GM19455 (cell line): ENCODE measurements at regions not wholly inside any gene's neighbourhood (a gene's known extent, or its start where the extent isn't known, plus 50 kb on each side); places are given as distances from the start of the nearest gene placed in this dataset.
A peak's percentile ranks its signal among the peaks of the same experiment; 100 is the strongest.

ENCODE experiments used
- ATAC-seq: cut with Tn5 transposase; IDR thresholded peaks from one replicate; pipeline ENCODE4 v1.9.1; 2021; ENCODE audit not compliant: unreplicated experiment

DNA sequence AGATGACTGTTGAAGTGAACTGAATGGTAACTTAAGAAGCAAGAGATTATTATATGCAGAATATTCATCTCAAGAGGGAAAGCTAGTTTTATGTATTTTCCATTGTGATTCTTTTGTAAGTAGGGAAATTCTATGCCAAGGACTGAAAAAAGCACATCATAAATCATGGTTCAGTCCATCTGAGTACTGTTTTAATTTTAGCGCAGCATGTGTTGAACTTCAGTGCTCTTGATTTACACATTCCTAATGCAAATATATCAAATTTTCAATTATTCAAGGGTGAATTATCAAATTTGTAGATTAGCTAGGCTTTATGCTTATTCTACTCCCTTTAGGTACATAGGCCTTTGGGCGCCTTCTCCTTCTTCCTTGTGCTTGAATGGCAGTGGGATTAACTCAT is 50.3 kb upstream of the TCF12 start:
- no peak for ATAC-seq

DNA sequence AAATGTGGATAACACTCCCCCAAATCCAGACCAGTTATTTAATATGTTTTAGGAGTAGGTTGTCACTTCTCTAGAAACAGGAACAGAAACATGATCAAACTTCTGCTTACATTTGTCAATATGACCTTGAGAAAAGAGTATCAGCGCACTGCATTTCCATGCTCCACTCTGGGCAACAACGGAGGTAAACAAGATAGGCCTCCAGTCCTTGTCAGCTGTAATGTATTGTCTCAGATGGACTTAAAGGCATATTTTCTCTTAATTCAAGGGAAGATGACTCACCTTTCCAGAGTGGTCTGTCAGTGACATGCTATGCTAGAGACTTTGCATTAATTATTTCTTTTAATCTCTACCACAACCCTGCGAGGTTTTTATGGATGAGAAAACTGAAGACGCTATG is 51.6 kb upstream of the TCF12 start:
- no peak for ATAC-seq

DNA sequence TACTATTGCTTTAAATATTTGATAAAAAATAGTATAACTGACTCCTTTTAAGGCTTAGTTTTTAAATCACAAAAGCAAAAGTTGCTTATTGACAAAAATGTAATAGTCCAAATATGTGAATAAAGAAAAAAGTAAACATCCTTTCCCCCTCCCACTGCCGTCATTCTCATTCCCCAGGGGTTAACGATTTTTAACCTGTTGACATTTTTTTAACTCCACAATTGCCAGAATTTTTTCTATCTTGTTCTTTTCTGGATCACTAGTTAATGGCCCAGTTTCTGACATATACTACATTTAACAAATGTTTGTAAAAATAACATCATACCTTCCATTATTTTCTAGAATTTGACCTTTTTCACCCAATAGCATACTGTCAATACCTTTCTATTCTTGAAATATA is 60.6 kb upstream of the TCF12 start:
- ATAC-seq = no peak

DNA sequence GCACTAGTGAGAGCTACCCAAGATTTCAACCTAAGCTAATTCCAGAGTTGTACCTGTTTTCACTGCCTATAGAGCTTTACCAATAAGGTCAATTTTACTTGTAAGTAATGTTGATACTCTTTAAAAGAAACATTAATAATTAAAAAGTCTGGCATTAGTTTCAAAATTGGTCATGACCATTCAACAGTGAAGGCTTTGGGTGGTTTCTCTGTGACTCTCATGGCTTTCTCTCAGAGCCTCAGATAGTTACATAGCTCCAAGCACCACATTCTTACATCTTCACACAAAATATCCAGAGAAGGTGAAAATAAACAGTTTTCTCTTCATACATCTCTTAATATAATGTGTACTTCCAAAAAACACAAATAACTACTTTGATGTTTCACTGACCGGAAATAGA is 61.5 kb upstream of the TCF12 start:
- no peak for ATAC-seq

DNA sequence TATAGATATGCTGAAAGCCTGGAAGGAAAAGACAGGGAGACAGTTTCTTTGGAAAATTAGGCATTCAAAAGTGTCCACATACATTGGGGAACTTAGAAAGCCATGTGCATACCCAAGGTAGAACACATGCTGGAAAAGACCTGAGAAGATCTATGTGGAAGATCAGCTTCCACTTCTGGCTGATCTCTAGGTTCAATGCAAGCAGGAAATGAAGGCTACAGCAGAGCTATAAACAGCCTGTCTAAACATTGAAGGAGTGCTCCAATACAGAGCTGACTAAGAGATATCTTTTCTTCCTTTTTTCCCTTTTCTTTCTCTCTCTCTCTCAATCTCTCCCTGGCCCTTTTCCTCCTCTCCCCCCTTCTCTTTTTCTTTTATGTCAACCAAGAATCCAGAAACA is 73.6 kb upstream of the TCF12 start:
- ATAC-seq = no peak

DNA sequence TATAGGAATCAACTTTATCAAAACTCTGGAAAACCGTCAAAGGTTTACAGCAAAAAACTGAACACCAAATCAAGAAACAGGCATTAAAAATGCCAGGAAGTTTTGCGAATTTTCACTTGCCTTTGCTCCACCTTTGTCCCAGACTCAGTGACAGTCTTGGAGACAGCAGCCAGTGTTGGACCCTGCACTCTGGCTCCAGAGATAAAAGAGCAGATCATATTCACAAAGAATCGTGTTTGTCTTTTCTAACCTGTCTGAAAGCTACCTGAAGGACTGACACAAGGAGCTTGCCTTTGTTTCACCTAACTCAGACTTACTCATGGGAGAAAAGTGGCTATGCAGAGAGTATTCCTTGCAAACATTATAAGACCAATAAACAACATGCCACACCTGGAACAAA is 74.0 kb upstream of the TCF12 start:
- no peak for ATAC-seq

DNA sequence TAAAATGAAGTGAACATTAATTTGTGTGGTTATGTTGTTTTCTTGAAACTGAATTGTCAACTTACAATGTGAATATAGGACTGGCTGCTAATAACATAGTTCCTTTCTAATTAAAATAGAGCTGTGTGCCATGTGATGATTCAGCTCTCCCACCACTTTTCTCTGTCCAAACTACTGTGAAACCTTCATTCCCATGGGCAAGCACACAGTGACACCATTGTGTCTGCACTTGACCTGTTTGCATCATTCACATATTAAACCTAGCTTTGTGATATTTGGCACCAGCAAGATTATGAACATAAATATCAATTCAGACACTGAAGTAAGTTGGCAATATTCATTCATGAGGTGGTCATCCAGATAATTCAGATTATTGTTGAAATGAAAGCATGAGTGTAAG is 78.8 kb upstream of the TCF12 start:
- ATAC-seq = no peak

DNA sequence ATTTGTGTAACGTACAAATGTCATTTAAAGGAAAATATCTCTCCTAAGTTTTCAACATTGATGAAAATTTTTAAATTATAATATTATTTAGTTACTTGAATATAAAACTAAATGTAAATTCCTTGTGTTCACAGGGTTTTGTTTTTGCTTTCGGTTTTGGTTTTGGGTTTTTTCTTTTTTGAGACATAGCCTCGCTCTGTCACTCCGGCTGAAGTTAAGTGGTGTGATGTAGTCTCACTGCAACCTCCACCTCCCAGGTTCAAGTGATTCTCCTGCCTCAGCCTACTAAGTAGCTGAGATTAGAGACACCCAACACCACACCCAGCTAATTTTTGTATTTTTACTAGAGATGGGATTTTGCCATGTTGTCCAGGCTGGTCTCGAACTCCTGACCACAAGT is 79.3 kb upstream of the TCF12 start:
- no peak for ATAC-seq

DNA sequence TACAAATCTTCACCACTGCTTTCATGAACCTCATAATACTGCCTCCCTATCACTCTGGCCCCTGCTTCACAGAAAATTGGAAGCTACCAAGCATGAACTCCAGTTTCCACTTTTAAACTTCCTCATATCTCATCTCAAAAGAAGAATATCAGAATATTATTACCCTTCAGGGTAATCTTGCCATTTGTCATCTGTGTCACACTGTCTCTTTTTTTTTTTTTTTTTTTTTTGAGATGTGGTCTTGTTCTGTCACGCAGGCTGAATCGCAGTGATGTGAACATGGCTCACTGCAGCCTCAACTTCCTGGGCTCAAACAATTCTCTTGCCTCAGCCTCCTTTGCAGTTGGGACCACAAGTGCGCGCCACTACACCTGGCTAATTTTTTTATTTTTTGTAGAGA is 80.4 kb upstream of the TCF12 start:
- ATAC-seq = no peak

DNA sequence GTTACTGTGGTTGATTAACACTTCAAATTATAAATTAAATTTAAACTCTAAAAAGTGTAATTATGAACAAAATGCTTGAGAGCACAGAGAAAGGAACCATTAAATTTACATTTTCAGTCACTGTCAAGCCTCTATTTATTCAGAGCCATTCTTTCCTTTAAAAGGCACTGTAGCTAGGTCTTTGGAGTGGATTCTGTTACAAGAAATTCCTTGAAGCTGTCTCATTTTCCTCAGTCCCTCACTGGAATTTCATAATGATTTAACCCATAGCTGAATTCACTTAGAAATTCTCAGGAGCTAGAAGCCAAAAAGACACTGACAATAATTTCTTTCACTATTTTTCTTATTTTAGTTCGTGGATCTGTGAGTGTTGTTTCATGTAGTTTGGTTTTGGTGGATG is 81.2 kb upstream of the TCF12 start:
- ATAC-seq = no peak

DNA sequence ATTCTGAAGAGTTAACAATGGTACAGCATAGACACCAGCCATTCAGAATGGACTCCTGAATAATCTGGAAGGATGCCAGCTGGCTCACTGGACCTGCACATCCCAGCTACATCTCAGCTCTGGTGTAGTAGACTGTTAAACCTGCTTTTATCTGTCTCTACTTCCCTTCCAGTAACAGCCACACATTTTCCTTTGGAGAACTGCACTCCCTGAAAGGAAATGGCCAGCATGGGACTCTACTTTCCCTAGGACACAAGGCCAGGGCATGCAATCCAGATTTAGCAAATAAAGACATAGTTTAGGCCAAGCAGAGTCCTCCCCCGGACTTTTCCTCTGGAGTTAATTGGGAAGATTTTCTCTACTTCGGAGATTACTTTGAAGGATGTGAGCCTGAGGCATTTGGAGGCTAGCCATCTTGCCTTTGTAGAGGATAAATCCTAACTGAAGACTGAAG is 82.7 kb upstream of the TCF12 start:
- ATAC-seq = no peak

DNA sequence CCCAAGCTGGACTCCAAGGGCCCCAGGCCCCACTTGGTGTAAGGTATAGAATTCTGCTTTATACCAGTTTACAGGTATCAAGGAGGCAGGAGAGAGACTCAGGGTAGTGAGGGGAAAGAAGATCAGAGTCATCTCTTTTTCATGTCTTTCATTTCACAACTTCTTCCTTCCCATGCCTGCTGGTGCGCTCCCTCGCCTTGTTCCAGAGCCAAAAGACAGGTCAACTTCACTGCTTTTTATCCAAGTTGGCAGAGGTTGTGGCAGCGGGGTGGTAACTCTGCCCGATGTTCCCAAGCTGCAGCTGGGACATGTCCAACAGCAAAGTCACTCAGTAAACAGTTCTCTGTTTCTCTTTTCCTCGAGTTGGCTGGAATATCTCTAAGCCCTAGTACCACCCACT is 86.3 kb upstream of the TCF12 start:
- ATAC-seq = no peak

DNA sequence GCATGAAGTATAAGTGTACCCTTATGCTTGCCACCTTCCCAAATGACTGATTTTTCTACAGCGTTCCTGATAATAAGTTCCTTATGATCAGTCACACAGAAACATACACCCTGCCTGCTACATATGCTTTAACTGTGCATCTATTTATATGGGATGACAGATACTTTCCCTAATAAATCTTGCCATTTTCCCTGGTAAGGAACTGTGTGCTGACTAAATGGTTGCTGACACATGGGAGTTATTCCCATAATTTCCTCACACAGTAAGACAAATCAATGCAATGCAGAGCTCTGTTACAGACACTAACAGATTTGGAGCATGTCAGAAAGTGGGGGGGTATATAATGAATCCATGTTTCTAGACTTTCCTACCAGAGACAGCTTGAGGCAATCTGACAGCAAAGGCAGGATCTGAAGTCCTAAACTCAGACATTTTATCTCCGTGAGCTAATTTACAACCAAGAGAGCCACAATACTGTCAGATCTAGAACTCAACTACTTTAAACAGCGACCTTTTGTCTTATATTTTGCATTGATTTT is 86.9 kb upstream of the TCF12 start:
- ATAC-seq = no peak

DNA sequence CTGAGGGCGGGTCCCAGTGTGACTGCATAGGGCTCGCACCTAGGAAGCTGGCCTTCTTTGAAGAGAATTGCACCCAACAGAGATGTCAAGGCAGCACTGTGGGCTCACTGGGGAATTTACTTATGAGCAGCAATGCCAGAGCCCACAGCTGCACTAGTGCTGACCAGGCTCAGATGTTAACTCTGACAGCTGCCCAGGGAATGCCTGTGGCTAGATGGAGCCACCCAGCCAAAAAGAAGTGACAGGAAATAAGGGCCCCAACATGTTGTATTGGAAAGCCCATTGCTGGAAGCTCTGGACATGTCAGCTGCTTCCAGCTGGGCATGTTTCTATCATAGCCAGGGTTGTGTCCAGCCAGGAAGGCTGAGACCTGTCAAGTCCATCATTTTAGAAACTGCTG is 90.9 kb upstream of the ZNF280D start:
- no peak for ATAC-seq

DNA sequence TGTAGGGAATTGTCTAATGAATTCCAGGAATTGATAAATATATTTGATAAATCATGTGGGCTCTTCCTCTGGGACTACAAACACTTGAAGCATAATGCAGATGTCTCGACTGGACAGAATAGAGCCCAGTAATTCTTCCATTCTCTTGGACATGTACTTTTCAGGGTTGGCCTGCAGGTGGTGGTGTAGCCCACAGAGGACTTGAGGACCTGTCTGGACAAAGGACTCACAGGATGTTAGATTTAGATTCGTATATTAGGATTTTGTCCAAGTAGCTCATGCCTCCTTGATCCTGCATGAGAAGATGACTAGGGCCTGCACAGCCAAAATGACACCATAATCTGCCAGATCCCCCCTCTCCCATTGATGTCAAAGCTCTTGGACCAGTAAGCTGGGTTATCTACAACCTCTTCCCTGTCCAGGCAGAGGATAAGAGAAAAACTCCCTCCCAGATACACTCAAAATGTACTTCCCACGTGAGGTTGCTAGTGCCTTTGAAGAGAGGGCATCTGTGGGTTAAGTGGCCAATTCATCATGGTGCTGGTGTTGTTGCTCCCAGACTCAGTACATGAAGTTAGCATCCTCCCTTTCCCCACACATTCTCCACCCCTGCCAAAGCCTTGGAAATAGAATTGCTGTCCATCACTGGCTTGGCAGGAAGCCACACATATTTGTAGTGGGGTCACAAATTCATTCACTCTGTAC is 88.6 kb upstream of the ZNF280D start:
- peak; percentile 75 for ATAC-seq

DNA sequence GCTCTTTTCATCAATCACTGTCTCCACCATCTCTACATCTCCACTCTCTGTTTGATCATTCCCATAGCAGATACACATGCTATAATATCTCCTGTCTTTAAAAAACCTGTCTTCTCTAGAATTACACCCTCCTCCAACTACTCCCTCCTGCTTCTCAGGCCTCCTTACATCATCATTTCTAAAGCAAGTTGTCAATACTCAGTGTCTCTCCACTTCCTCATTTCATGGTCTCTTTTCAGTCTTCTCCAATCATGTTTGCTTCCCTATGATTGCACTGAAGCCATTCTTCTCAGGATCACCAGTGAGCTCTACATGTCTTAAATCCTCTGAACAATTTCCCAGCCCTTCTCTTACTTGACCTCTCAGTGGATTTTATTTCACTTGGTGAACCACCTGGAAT is 87.0 kb upstream of the ZNF280D start:
- no peak for ATAC-seq

DNA sequence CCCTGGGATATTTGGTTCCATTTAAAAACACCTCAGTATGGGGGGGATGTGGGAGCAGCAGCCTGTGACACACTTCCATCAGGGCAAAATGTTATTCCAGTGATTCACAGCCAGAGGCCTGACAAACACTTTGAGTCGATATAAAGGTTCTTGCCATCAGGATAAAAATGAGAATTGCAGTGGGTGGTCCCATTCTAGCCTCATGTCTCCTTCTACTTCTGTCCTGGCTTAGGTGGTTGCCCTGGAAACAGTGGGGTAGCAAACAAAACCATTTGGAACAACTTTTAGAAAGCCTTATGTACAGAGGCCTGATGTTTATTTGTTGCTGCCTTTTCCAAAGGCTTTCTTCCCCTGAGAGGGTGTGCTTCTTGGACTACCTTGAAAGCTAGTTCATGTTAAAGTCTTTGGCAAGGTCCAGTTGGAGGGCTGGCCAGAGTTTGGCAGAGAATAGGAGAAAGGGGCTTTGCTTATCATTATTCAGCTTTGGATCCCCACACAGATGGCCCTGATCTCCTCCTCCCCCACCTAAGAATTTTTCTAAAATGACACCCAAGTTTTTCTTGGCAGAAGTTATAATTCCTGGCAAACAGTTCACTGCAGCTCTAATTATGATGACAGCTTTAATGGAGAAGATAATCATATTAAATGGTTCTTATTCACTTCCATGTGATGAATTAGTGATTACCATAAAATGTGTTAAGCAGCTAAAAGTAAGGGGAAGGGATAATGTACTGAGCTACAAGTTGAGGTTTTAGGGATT is 84.2 kb upstream of the ZNF280D start:
- ATAC-seq = no peak

DNA sequence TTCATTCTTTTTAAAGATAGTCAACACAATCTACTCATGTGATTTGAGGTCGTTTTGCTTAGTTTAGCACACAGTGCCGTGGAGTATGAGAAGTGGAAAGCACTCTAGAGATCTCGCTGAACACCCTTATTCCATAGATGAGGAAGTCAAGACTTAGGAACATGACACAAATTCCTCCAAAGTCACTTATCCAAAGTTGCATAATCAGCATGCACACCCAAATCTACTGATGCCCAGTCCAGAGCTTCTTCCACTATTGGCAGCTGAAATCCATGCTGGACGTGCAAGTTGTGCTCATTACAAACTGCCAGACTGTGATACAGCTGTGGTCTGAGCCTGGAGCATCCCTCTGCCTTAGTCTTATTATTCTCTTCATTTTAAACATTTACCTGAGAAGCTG is 83.5 kb upstream of the ZNF280D start:
- ATAC-seq = no peak

DNA sequence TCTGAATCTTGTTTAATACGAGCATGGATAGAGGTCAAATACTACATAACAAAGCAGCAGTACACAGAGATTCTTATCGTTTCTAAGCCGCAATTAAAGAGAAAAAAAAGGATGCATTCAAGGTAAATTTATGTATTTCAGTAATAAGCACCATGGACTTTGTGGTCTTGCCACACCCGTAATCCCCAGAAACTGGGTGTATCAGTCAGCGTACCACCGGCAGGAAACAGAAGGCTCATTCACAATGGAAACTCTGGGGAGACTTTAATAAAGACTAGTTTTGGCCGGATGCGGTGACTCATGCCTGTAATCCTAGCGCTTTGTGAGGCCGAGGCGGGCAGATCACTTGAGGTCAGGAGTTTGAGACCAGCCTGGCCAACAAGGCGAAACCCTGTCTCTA is 81.9 kb upstream of the ZNF280D start:
- ATAC-seq = no peak

DNA sequence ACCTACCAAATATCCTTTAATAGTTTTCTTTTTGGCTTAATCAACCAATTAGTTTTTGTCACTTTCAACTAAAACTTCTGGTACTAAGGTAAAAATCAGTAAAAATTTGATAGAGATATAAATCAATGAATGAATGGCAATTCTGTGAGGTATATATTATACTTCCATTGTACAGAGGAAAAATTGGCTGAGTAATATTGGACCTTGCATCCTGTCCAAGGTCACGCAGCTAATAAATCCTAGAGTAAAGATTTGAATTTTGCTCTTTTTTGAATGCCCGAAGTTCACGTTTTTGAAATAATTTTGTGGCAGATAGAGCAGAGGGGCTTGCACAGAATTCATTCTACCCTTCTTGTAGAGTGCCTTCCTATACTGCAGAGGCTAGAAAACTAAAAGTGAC is 81.1 kb upstream of the ZNF280D start:
- no peak for ATAC-seq

DNA sequence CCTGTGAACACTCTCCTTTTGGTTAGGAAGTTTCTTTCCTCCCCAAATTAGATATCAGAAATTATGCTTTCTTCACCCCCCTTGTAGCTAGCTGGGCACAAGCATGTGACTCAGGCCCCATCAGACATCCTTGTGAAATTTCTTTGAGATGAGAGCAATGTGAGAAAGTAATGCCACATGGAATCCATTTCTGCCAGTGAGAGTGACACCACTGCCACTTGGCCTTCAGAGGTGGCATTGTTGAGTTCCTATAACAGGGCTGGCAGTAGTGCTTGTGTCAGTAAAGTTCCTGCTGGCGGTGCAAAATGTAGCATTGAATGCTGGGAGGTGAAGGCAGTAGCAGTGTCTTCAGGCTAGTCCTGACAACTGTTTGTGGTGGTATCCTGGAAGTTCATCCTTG is 80.7 kb upstream of the ZNF280D start:
- no peak for ATAC-seq

DNA sequence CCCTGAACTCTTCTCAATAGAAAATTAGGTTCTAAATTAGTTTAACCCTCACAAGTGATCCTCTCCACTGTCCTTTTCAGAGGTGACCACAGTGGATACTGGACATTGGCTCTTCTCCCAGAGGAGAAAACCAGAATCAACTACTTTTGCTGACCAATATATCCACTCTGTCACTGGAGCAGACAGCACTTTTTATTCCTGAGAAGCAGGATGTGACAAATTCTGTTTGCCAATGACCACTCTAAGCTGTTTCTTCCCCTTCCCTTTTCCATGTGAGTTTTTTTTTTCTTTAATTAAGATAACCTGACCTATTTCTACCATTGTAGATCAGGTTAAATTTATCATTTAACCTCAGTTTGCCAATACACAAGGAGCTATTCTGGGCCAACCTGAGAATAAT is 79.7 kb upstream of the ZNF280D start:
- no peak for ATAC-seq

DNA sequence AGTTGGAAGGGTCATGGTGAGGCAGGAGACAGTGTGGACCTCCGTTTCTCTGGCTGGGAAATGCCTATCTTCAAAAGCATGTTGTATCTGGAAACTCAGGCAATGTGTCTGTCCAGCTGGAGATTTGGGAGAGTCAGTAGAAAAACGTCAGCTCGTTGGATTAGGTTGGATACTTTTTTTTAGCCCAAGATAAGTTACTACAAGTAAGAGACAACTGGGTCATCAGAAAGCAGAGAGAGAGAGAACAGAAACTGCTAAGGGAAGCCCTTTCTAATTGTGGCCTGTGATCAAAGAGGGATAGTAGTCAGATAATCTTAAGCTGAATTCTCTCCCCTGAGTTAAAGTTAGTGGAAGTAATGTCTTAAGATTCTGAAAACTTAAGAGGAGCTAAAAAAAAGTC is 78.9 kb upstream of the ZNF280D start:
- ATAC-seq = no peak
